Keratinocyte (primary cell): ENCODE measurements at regions not wholly inside any gene's neighbourhood (a gene's known extent, or its start where the extent isn't known, plus 50 kb on each side); places are given as distances from the start of the nearest gene placed in this dataset.
"Not testable (repeated sequence)": the region's sequence is repeated elsewhere in the genome, so short reads cannot be mapped to it uniquely, and the experiment has no call there.

Source experiments
- DNase-seq: peaks from one replicate; pipeline ENCODE4 v3.0.0-alpha.2; 2011; ENCODE audit warnings: low read depth, missing footprints, low spot score
- FAIRE-seq: peaks from 2 replicates; lab custom pipeline; 2011; peaks lifted over from hg19 to GRCh38; lab: Jason Lieb, UNC
- H2AFZ ChIP-seq: 2 replicates; pipeline ENCODE4 v1.6.0; 2012; ENCODE audit warnings: low read length, control low read depth, inconsistent platforms; ENCODE audit not compliant: control insufficient read depth
- H3K27ac ChIP-seq: 2 replicates; pipeline ENCODE4 v1.5.1; 2011; ENCODE audit warnings: low read length; ENCODE audit not compliant: control insufficient read depth, insufficient read depth
- H3K27me3 ChIP-seq: 3 replicates; pipeline ENCODE4 v1.6.0; 2011; ENCODE audit warnings: low read length; ENCODE audit not compliant: control insufficient read depth, insufficient read depth; ENCODE audit errors: extremely low read depth
- H3K36me3 ChIP-seq, 2 experiments: 2 replicates in 1 of 2; 3 replicates in 1 of 2; pipeline ENCODE4 v1.5.1; 2011; ENCODE audit warnings: low read length in 2 of 2, mild to moderate bottlenecking in 1 of 2; ENCODE audit not compliant: control insufficient read depth in 2 of 2, insufficient read depth in 2 of 2; ENCODE audit errors: extremely low read depth in 1 of 2
- H3K4me1 ChIP-seq: 3 replicates; pipeline ENCODE4 v1.5.1; 2011; ENCODE audit warnings: low read length; ENCODE audit not compliant: control insufficient read depth, insufficient read depth; ENCODE audit errors: extremely low read depth
- H3K4me2 ChIP-seq: 3 replicates; pipeline ENCODE4 v1.6.0; 2011; ENCODE audit warnings: low read depth, low read length; ENCODE audit not compliant: control insufficient read depth, insufficient read depth; ENCODE audit errors: extremely low read depth
- H3K4me3 ChIP-seq, 3 experiments: fragments of 200-600 bp in 1 of 3; sonication (generic) in 1 of 3; 2 replicates in 2 of 3; 3 replicates in 1 of 3; pipeline ENCODE4 v1.5.1; 2011 to 2016; ENCODE audit warnings: low read length in 3 of 3, mild to moderate bottlenecking in 3 of 3, control low read depth in 2 of 3, inconsistent platforms in 1 of 3, low read depth in 1 of 3, mixed read lengths in 1 of 3, mixed run types in 1 of 3, moderate library complexity in 1 of 3; ENCODE audit not compliant: control insufficient read depth in 2 of 3, insufficient read depth in 2 of 3; ENCODE audit errors: extremely low read depth in 1 of 3
- H3K79me2 ChIP-seq: 2 replicates; pipeline ENCODE4 v1.6.0; 2012; ENCODE audit warnings: low read length; ENCODE audit not compliant: control insufficient read depth, insufficient read depth
- H3K9ac ChIP-seq: 3 replicates; pipeline ENCODE4 v1.6.0; 2011; ENCODE audit warnings: low read length; ENCODE audit not compliant: control insufficient read depth, insufficient read depth; ENCODE audit errors: extremely low read depth
- H3K9me1 ChIP-seq: 3 replicates; pipeline ENCODE4 v1.6.0; 2011; ENCODE audit warnings: low read length; ENCODE audit not compliant: control insufficient read depth, insufficient read depth; ENCODE audit errors: extremely low read depth
- H3K9me3 ChIP-seq: 2 replicates; pipeline ENCODE4 v1.5.1; 2012; ENCODE audit warnings: low read depth, low read length; ENCODE audit not compliant: control insufficient read depth
- H4K20me1 ChIP-seq: 3 replicates; pipeline ENCODE4 v1.6.0; 2011; ENCODE audit warnings: low read length; ENCODE audit not compliant: control insufficient read depth, insufficient read depth; ENCODE audit errors: extremely low read depth
- CTCF ChIP-seq, 3 experiments: IDR thresholded peaks in 1 of 3; conservative IDR thresholded peaks in 1 of 3; optimal IDR thresholded peaks in 1 of 3; 2 replicates in 2 of 3; 3 replicates in 1 of 3; pipeline versions ENCODE3 to v1.5.1; 2011; ENCODE audit warnings: low read length in 3 of 3, mild to moderate bottlenecking in 3 of 3, moderate library complexity in 2 of 3, control low read depth in 1 of 3, inconsistent platforms in 1 of 3; ENCODE audit not compliant: insufficient read depth in 2 of 3; ENCODE audit errors: extremely low read depth in 1 of 3
- EZH2 ChIP-seq: IDR thresholded peaks from one replicate; pipeline ENCODE4 v1.6.1; 2012; ENCODE audit warnings: inconsistent platforms, mild to moderate bottlenecking, low read length, moderate library complexity
- dilution Hi-C: fragments of 300-500 bp; cut with MboI; formaldehyde crosslinking; loops from one replicate; pipeline ENCODE4 v1.7.0; 2020; ENCODE audit warnings: low sequenced_read_pairs; ENCODE audit not compliant: extremely low pct_ligation_motif_present

GRCh38 chr3:164794099-164794498 lies 284.2 kb downstream of the SI start:
- no peak for FAIRE-seq
- H3K9me1 ChIP-seq, result no peaks in the 10 kb centered on the region
- no peak overlapping the region for H3K4me2 ChIP-seq
- H4K20me1 ChIP-seq, result no peaks in the 10 kb centered on the region
- no peaks in the 10 kb centered on the region for H3K4me1 ChIP-seq
- TF ChIP-seq CTCF (optimal IDR thresholded peaks at IDR 0.05 in 1 of 3, IDR thresholded peaks at IDR 0.05 in 1 of 3, conservative IDR thresholded peaks at IDR 0.05 in 1 of 3; ENCODE audit: extremely low read depth in 1 of 3, insufficient read depth in 2 of 3, low read length in 3 of 3), result no peak
- TF ChIP-seq EZH2, result no peak
- H3K36me3 ChIP-seq, result no peaks in the 10 kb centered on the region
- H3K79me2 ChIP-seq, result no peaks in the 10 kb centered on the region
- H3K9me3 ChIP-seq, result no peaks in the 10 kb centered on the region
- no peak overlapping the region for H3K27ac ChIP-seq
- no peak overlapping the region for H3K4me3 ChIP-seq
- DNase-seq, result no peak
- no peak overlapping the region for H3K9ac ChIP-seq
- dilution Hi-C loops, result no loop called here
- no peak overlapping the region for H2AFZ ChIP-seq
- H3K27me3 ChIP-seq, result no peaks in the 10 kb centered on the region

DNA sequence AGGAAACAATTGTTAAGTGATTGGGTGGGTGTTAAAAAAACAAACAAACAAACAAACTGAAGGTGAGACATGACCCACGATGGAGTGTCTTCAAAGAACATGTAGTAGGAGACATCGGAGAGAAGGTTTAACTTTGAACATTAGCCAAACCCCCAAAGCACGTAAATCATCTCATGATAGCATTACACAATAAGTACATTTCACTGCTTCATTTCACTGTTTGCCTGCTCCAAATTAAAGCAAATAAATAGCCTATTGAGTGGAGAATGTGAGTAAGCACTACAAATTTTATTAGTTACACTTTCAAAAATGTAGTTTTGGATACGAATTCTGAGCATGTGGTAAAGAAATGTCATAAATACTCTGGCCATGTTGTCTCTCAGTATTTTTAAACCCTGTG lies 287.0 kb downstream of the SI start:
- no peaks in the 10 kb centered on the region for H3K27me3 ChIP-seq
- no peak for FAIRE-seq
- dilution Hi-C loops, result no loop called here

GRCh38 chr3:164784407-164784806 lies 293.9 kb downstream of the SI start:
- H3K9me1 ChIP-seq, H3K27ac ChIP-seq, H3K27me3 ChIP-seq, H3K4me1 ChIP-seq, H3K9me3 ChIP-seq, H3K4me3 ChIP-seq, dilution Hi-C loops, H4K20me1 ChIP-seq, H3K9ac ChIP-seq, H3K4me2 ChIP-seq, H3K79me2 ChIP-seq, FAIRE-seq, DNase-seq, H2AFZ ChIP-seq, H3K36me3 ChIP-seq: not testable (repeated sequence)

More for the DNA sequence above, 287.0 kb downstream of the SI start:
- H3K9me3 ChIP-seq, result no peaks in the 10 kb centered on the region
- H3K9me1 ChIP-seq, result no peaks in the 10 kb centered on the region
- no peak overlapping the region for H2AFZ ChIP-seq
- no peaks in the 10 kb centered on the region for H3K79me2 ChIP-seq
- TF ChIP-seq EZH2, result no peak
- no peak for TF ChIP-seq CTCF (optimal IDR thresholded peaks at IDR 0.05 in 1 of 3, IDR thresholded peaks at IDR 0.05 in 1 of 3, conservative IDR thresholded peaks at IDR 0.05 in 1 of 3; ENCODE audit: extremely low read depth in 1 of 3, insufficient read depth in 2 of 3, low read length in 3 of 3)
- no peak overlapping the region for H3K27ac ChIP-seq
- H3K36me3 ChIP-seq, result no peaks in the 10 kb centered on the region
- H3K4me1 ChIP-seq, result no peaks in the 10 kb centered on the region
- H3K4me3 ChIP-seq, result no peak overlapping the region
- H3K4me2 ChIP-seq, result no peak overlapping the region
- DNase-seq, result no peak
- H3K9ac ChIP-seq, result no peak overlapping the region
- no peaks in the 10 kb centered on the region for H4K20me1 ChIP-seq
